H1 (cell line): ENCODE measurements at regions not wholly inside any gene's neighbourhood (a gene's known extent, or its start where the extent isn't known, plus 50 kb on each side); places are given as distances from the start of the nearest gene placed in this dataset.

Source experiments
- CTCF ChIA-PET: fragments of 300-600 bp; sonication (Branson Sonifier 250); formaldehyde crosslinking; loops from one replicate; lab custom pipeline; 2021; ENCODE audit not compliant: partially characterized antibody; lab: Charles Lee
- POLR2A ChIA-PET: fragments of 300-600 bp; sonication (Branson Sonifier 250); formaldehyde crosslinking; loops from one replicate; lab custom pipeline; 2021; ENCODE audit warnings: inconsistent platforms; ENCODE audit not compliant: partially characterized antibody; lab: Charles Lee
- DNase-seq, 2 experiments: peaks; one replicate each; pipeline versions ENCODE4 v3.0.0 to v3.0.0-alpha.2; 2010 to 2022; ENCODE audit warnings: low spot score in 2 of 2, low read depth in 1 of 2, mixed read lengths in 1 of 2
- FAIRE-seq: peaks from 2 replicates; lab custom pipeline; 2011; peaks lifted over from hg19 to GRCh38; lab: Jason Lieb, UNC
- H2AFZ ChIP-seq: 2 replicates; pipeline ENCODE4 v1.8.1; 2012; ENCODE audit warnings: low read length, inconsistent platforms
- H2AK5ac ChIP-seq: 2 replicates; pipeline ENCODE4 v1.6.1; 2013; ENCODE audit warnings: low read depth, low read length
- H2BK120ac ChIP-seq: replicated peaks from 2 replicates; pipeline ENCODE3; 2013; ENCODE audit warnings: low read depth, low read length, inconsistent platforms
- H2BK12ac ChIP-seq: 2 replicates; pipeline ENCODE4 v1.6.1; 2013; ENCODE audit warnings: low read depth, low read length
- H2BK15ac ChIP-seq: 2 replicates; pipeline ENCODE4 v1.6.1; 2013; ENCODE audit warnings: low read length
- H2BK20ac ChIP-seq: 2 replicates; pipeline ENCODE4 v1.6.1; 2013; ENCODE audit warnings: low read length
- H2BK5ac ChIP-seq: 2 replicates; pipeline ENCODE4 v1.6.1; 2013; ENCODE audit warnings: low read depth, low read length
- H3K14ac ChIP-seq: 2 replicates; pipeline ENCODE4 v1.6.1; 2013; ENCODE audit warnings: inconsistent platforms; ENCODE audit not compliant: insufficient read length
- H3K18ac ChIP-seq: 2 replicates; pipeline ENCODE4 v1.6.1; 2013; ENCODE audit warnings: low read length; ENCODE audit errors: extremely low read depth
- H3K23ac ChIP-seq: 2 replicates; pipeline ENCODE4 v1.6.1; 2013; ENCODE audit warnings: inconsistent platforms; ENCODE audit not compliant: insufficient read length
- H3K23me2 ChIP-seq: 2 replicates; pipeline ENCODE4 v1.6.1; 2013; ENCODE audit warnings: low read depth, low read length
- H3K27ac ChIP-seq: 2 replicates; pipeline ENCODE4 v1.6.1; 2011; ENCODE audit warnings: low read depth, low read length, inconsistent platforms
- H3K27me3 ChIP-seq, 4 experiments: replicated peaks in 1 of 4; 1 replicate in 1 of 4; 2 replicates in 3 of 4; pipeline versions ENCODE4 v1.6.1 to v1.8.1; 2011 to 2013; ENCODE audit warnings: low read length in 3 of 4, mild to moderate bottlenecking in 3 of 4, inconsistent platforms in 2 of 4, mixed read lengths in 2 of 4, moderate library complexity in 1 of 4; ENCODE audit not compliant: control insufficient read depth in 3 of 4, insufficient read depth in 3 of 4; ENCODE audit errors: extremely low read depth in 1 of 4
- H3K36me3 ChIP-seq, 4 experiments: 2 replicates each; pipeline versions ENCODE4 v1.6.1 to v1.8.1; 2011 to 2013; ENCODE audit warnings: mild to moderate bottlenecking in 4 of 4, low read length in 3 of 4, moderate library complexity in 2 of 4, control low read depth in 1 of 4, inconsistent platforms in 1 of 4; ENCODE audit not compliant: insufficient read depth in 4 of 4, control insufficient read depth in 2 of 4
- H3K4ac ChIP-seq: replicated peaks from 2 replicates; pipeline ENCODE3; 2013; ENCODE audit warnings: low read length, low read depth, mixed read lengths, inconsistent platforms; ENCODE audit not compliant: insufficient read length
- H3K4me1 ChIP-seq, 4 experiments: replicated peaks in 1 of 4; 1 replicate in 1 of 4; 2 replicates in 3 of 4; pipeline versions ENCODE4 v1.6.1 to v1.8.1; 2011 to 2013; ENCODE audit warnings: low read length in 3 of 4, inconsistent platforms in 2 of 4, mixed read lengths in 1 of 4; ENCODE audit not compliant: insufficient read depth in 4 of 4, control insufficient read depth in 3 of 4
- H3K4me2 ChIP-seq, 2 experiments: 2 replicates each; pipeline versions ENCODE4 v1.6.1 to v1.8.1; 2011 to 2013; ENCODE audit warnings: low read depth in 2 of 2, low read length in 2 of 2, control low read depth in 1 of 2, inconsistent platforms in 1 of 2, mild to moderate bottlenecking in 1 of 2; ENCODE audit not compliant: insufficient read depth in 1 of 2
- H3K4me3 ChIP-seq, 4 experiments: fragments of 200-600, 300-600 bp in 1 of 4; sonication (generic), shearing (Covaris generic), sonication (Bioruptor Twin) in 1 of 4; 2 replicates each; pipeline versions ENCODE4 v1.5.1 to v1.8.1; 2011 to 2016; ENCODE audit warnings: low read length in 4 of 4, low read depth in 3 of 4, control low read depth in 2 of 4, inconsistent platforms in 2 of 4, mild to moderate bottlenecking in 2 of 4, mixed read lengths in 1 of 4, moderate library complexity in 1 of 4; ENCODE audit not compliant: insufficient read depth in 2 of 4; ENCODE audit errors: extremely low read depth in 1 of 4
- H3K56ac ChIP-seq: replicated peaks from 2 replicates; pipeline ENCODE3; 2013; ENCODE audit warnings: low read depth, mild to moderate bottlenecking, mixed read lengths, low read length, inconsistent platforms; ENCODE audit not compliant: insufficient read length
- H3K79me1 ChIP-seq: 2 replicates; pipeline ENCODE4 v1.6.1; 2013; ENCODE audit warnings: low read depth, low read length, control low read depth
- H3K79me2 ChIP-seq, 2 experiments: 2 replicates each; pipeline versions ENCODE4 v1.6.1 to v1.8.1; 2012 to 2013; ENCODE audit warnings: low read length in 2 of 2, mild to moderate bottlenecking in 2 of 2, inconsistent platforms in 1 of 2; ENCODE audit not compliant: insufficient read depth in 2 of 2, control insufficient read depth in 1 of 2
- H3K9ac ChIP-seq, 4 experiments: replicated peaks in 1 of 4; 1 replicate in 1 of 4; 2 replicates in 3 of 4; pipeline versions ENCODE4 v1.6.1 to v1.8.1; 2011 to 2013; ENCODE audit warnings: low read depth in 3 of 4, low read length in 3 of 4, control low read depth in 2 of 4, mild to moderate bottlenecking in 2 of 4, moderate library complexity in 2 of 4, inconsistent platforms in 1 of 4; ENCODE audit errors: extremely low read depth in 1 of 4
- H3K9me3 ChIP-seq, 2 experiments: 2 replicates each; pipeline versions ENCODE4 v1.6.1 to v1.8.1; 2012 to 2013; ENCODE audit warnings: mild to moderate bottlenecking in 2 of 2, moderate library complexity in 2 of 2, control low read depth in 1 of 2, inconsistent platforms in 1 of 2, low read depth in 1 of 2, low read length in 1 of 2, mixed read lengths in 1 of 2; ENCODE audit not compliant: insufficient read depth in 2 of 2
- H4K20me1 ChIP-seq, 2 experiments: replicated peaks in 1 of 2; 2 replicates each; pipeline versions ENCODE3 to v1.8.1; 2011 to 2013; ENCODE audit warnings: inconsistent platforms in 2 of 2, low read length in 2 of 2, mild to moderate bottlenecking in 1 of 2; ENCODE audit not compliant: insufficient read depth in 2 of 2, control insufficient read depth in 1 of 2
- H4K5ac ChIP-seq: 2 replicates; pipeline ENCODE4 v1.6.1; 2013; ENCODE audit warnings: low read length, low read depth, mixed read lengths, inconsistent platforms; ENCODE audit not compliant: insufficient read length
- H4K8ac ChIP-seq: 2 replicates; pipeline ENCODE4 v1.8.0; 2013; ENCODE audit warnings: mild to moderate bottlenecking, moderate library complexity, low read length, inconsistent platforms; ENCODE audit not compliant: insufficient read depth; ENCODE audit errors: extremely low read depth
- H4K91ac ChIP-seq: replicated peaks from 2 replicates; pipeline ENCODE3; 2013; ENCODE audit warnings: low read length, mixed read lengths, inconsistent platforms; ENCODE audit not compliant: insufficient read length
- BCL11A ChIP-seq, 2 experiments: IDR thresholded peaks; one replicate each; pipeline ENCODE4 v1.6.1; 2011; ENCODE audit warnings: low read depth in 2 of 2, low read length in 2 of 2, mild to moderate bottlenecking in 2 of 2
- CEBPB ChIP-seq: IDR thresholded peaks from 2 replicates; pipeline ENCODE4 v1.6.1; 2012; ENCODE audit warnings: low read depth, low read length
- CREB1 ChIP-seq: IDR thresholded peaks from 2 replicates; pipeline ENCODE4 v1.6.1; 2012; ENCODE audit warnings: inconsistent platforms
- CTBP2 ChIP-seq: IDR thresholded peaks from 2 replicates; pipeline ENCODE4 v1.7.0; 2011; ENCODE audit warnings: borderline replicate concordance, mild to moderate bottlenecking, moderate library complexity, mixed read lengths, low read length; ENCODE audit not compliant: insufficient read depth, insufficient read length
- EZH2 ChIP-seq: fragments of 200-600 bp; sonication (generic); IDR thresholded peaks from 2 replicates; pipeline ENCODE4 v1.7.1; 2012; ENCODE audit warnings: low read depth, mild to moderate bottlenecking, moderate library complexity, low read length, inconsistent platforms; ENCODE audit not compliant: severe bottlenecking
- GABPA ChIP-seq: IDR thresholded peaks from 2 replicates; pipeline ENCODE4 v1.6.1; 2011; ENCODE audit warnings: mild to moderate bottlenecking, low read length, moderate library complexity, borderline replicate concordance; ENCODE audit not compliant: insufficient read depth
- KDM5A ChIP-seq: fragments of 200-600 bp; IDR thresholded peaks from 2 replicates; pipeline ENCODE4 v1.7.1; 2012; ENCODE audit warnings: mild to moderate bottlenecking, low read length, inconsistent platforms, mixed read lengths
- SIN3A ChIP-seq, 2 experiments: IDR thresholded peaks in 1 of 2; conservative IDR thresholded peaks in 1 of 2; 2 replicates each; pipeline ENCODE4 v1.6.1; 2011 to 2012; ENCODE audit warnings: low read length in 2 of 2, improper control_type of control experiment in 1 of 2, low read depth in 1 of 2, mild to moderate bottlenecking in 1 of 2
- SIX5 ChIP-seq: IDR thresholded peaks from 2 replicates; pipeline ENCODE4 v1.6.1; 2011; ENCODE audit warnings: mild to moderate bottlenecking, low read depth, low read length
- SUZ12 ChIP-seq: fragments of 200-600 bp; sonication (generic); IDR thresholded peaks from 2 replicates; pipeline ENCODE4 v1.6.1; 2012; ENCODE audit warnings: mild to moderate bottlenecking, inconsistent platforms, low read length, moderate library complexity, mixed read lengths
- WGBS, 2 experiments: shearing (Covaris generic) in 1 of 2; methylation state at CpG; one replicate each; pipeline versions ENCODE4 v1.1.6 to v1.1.7; 2013 to 2015; ENCODE audit warnings: low lambda C conversion rate in 2 of 2, mixed read lengths in 2 of 2, inconsistent platforms in 1 of 2, low coverage in 1 of 2, missing lambda C conversion rate in 1 of 2; ENCODE audit not compliant: insufficient replicate concordance in 2 of 2, insufficient coverage in 1 of 2, insufficient read length in 1 of 2; ENCODE audit errors: extremely low coverage in 1 of 2, missing lambda C conversion rate in 1 of 2; 5-methylcytosine and 5-hydroxymethylcytosine counted together
- TF ChIP-seq, protein P1 (sequence below): IDR thresholded peaks from 2 replicates; pipeline ENCODE4 v1.6.1; 2012; ENCODE audit warnings: inconsistent platforms

DNA sequence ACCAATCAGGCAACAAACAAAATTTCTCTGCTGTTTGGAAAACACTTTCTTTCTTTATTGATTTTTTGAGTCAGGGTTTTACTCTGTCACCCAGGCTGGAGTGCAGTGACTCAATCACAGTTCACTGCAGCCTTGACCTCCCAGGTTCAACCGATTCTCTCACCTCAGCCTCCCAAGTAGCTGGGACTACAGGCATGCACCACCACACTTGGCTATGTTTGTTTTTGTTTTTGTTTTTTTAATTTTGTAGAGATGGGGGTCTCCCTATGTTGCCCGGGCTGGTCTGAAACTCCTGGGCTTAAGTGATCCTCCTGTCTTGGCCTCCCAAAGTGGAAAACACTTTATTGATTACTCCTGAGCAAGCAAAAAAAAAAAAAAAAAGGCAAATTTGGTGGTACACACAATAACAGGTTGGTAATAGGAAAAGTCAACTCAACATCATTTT is 276.4 kb downstream of the SOX9 start:
- no peak overlapping the region for H4K91ac ChIP-seq
- H2BK5ac ChIP-seq = no peak overlapping the region
- FAIRE-seq (no peak), DNase-seq (no peak)
- H2BK20ac ChIP-seq = no peak overlapping the region
- no peak overlapping the region for H4K5ac ChIP-seq
- H3K79me1 ChIP-seq = no peaks in the 10 kb centered on the region
- ChIA-PET POLR2A (no interaction called here), CTCF (no interaction called here)
- no peaks in the 10 kb centered on the region for H3K36me3 ChIP-seq
- H2BK12ac ChIP-seq = no peak overlapping the region
- peaks cover 0 to 9% (median 4%) of the 10 kb centered on the region in 4 experiments; a peak in 4 of 7 replicates for H3K4me1 ChIP-seq
- no peak overlapping the region for H4K8ac ChIP-seq
- no peaks in the 10 kb centered on the region for H3K9me3 ChIP-seq
- H3K23ac ChIP-seq = no peak overlapping the region
- H3K14ac ChIP-seq = no peak overlapping the region
- H3K23me2 ChIP-seq = no peaks in the 10 kb centered on the region
- H3K56ac ChIP-seq = no peak overlapping the region
- no peak overlapping the region for H2BK120ac ChIP-seq
- H3K79me2 ChIP-seq = no peaks in the 10 kb centered on the region
- no peak overlapping the region for H2AK5ac ChIP-seq
- no peak overlapping the region for H3K4ac ChIP-seq
- H3K18ac ChIP-seq = no peak overlapping the region
- no peak overlapping the region for H3K9ac ChIP-seq
- H4K20me1 ChIP-seq = no peaks in the 10 kb centered on the region
- H2AFZ ChIP-seq = no peak overlapping the region
- no peaks in the 10 kb centered on the region; a peak in 3 of 7 replicates for H3K27me3 ChIP-seq
- no peak overlapping the region for H3K4me2 ChIP-seq
- 69% methylated on average over 2 of the region's 2 CpGs; no CpG with 5 or more reads in 1 of the 2 experiments for WGBS, 2 experiments
- no peak overlapping the region for H3K4me3 ChIP-seq
- H2BK15ac ChIP-seq = no peak overlapping the region
- no peak overlapping the region for H3K27ac ChIP-seq
- no peak for TF ChIP-seq SIN3A (conservative IDR thresholded peaks at IDR 0.05 in 1 of 2, IDR thresholded peaks at IDR 0.05 in 1 of 2; ENCODE audit: low read depth in 1 of 2, low read length in 2 of 2)
- no peak for TF ChIP-seq GABPA
- TF ChIP-seq EZH2 = no peak
- TF ChIP-seq, protein P1, sequence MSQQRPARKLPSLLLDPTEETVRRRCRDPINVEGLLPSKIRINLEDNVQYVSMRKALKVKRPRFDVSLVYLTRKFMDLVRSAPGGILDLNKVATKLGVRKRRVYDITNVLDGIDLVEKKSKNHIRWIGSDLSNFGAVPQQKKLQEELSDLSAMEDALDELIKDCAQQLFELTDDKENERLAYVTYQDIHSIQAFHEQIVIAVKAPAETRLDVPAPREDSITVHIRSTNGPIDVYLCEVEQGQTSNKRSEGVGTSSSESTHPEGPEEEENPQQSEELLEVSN = no peak
- TF ChIP-seq CREB1 = no peak
- TF ChIP-seq KDM5A = no peak
- no peak for TF ChIP-seq CEBPB
- no peak for TF ChIP-seq CTBP2
- no peak for TF ChIP-seq SUZ12
- no peak for TF ChIP-seq BCL11A (IDR thresholded peaks at IDR 0.05; ENCODE audit: low read depth in 2 of 2, low read length in 2 of 2)
- no peak for TF ChIP-seq SIX5
